M059J (cell line): ENCODE measurements at regions not wholly inside any gene's neighbourhood (a gene's known extent, or its start where the extent isn't known, plus 50 kb on each side); places are given as distances from the start of the nearest gene placed in this dataset.
"Not testable (repeated sequence)": the region's sequence is repeated elsewhere in the genome, so short reads cannot be mapped to it uniquely, and the experiment has no call there.

ENCODE experiments used
- DNase-seq: peaks from one replicate; pipeline ENCODE4 v3.0.0-alpha.2; 2012; ENCODE audit warnings: low read depth

DNA sequence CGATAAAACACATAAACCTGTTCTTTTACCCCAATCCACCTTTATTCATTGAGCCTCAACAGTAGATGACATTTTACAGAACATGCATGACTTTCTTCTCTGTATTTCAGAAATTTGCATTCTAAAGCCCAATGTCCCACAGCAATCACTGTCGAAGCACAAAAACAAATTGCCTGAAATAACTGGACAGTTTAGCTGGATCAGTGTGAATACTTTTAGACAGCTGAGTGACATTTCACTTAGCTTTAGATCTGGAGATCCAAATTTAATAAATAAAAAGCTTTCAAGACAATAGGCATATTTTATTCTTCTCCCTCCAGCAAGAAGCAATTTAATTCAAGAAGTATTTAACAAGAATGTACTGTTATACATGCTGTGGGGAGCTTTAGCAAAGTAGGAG is 109.1 kb upstream of the FSCB start:
- no peak for DNase-seq

- DNase-seq = no peak
These were observed 106.1 kb upstream of the FSCB start for GRCh38 chr14:44613061-44613712.

GRCh38 chr14:44612002-44612401 is 104.9 kb upstream of the FSCB start:
- no peak for DNase-seq

GRCh38 chr14:44609876-44610510 is 102.9 kb upstream of the FSCB start:
- no peak for DNase-seq

DNA sequence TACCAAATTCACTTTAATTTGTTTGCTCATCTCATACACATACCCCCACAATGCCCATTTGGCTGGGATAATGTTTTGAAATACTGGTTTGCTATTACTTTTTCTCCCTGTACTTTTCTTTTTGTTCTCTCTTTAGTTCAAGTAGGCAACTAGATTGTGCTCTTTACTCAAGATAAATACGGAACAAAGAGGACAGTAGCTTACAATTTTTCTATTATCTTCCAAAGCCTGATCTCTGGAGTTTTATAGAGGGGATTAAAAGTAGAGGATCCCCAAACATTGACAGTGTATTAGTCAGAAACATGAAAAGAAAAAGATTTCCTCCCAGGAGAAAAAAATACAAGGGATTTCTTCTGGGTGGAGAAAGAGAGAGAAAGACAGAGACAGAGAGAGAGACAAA is 102.1 kb upstream of the FSCB start:
- DNase-seq = no peak

- DNase-seq = no peak
These were observed 100.6 kb upstream of the FSCB start for GRCh38 chr14:44607701-44608100.

DNA sequence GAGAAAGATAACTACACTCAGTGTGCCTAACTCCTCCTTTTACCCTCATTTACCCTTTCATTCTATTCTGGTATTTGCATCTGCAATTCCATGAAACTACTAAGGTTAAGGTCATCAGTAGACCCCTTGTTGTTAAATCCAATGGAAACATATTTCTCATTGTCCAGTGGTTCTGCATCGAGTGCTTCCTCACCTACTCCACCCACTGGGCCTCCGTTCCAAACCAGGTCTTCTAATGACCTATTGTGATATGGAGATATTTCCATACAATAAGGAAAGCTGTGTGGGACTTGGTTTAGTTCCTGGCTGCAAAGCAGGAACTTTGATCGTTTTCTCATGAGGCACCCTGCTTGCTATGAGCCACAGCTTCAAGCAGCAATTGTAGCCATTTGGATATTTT is 99.5 kb upstream of the FSCB start:
- no peak for DNase-seq

DNA sequence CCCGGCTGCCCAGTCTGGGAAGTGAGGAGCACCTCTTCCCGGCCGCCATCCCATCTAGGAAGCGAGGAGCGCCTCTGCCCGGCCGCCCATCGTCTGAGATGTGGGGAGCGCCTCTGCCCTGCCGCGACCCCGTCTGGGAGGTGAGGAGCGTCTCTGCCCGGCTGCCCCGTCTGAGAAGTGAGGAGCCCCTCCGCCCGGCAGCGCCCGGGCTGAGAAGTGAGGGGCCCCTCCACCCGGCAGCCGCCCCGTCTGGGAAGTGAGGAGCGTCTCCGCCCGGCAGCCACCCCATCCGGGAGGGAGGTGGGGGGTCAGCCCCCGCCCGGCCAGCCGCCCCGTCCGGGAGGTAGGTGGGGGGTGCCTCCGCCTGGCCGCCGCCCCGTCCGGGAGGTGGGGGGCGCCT is 94.2 kb upstream of the FSCB start:
- DNase-seq = not testable (repeated sequence)

DNA sequence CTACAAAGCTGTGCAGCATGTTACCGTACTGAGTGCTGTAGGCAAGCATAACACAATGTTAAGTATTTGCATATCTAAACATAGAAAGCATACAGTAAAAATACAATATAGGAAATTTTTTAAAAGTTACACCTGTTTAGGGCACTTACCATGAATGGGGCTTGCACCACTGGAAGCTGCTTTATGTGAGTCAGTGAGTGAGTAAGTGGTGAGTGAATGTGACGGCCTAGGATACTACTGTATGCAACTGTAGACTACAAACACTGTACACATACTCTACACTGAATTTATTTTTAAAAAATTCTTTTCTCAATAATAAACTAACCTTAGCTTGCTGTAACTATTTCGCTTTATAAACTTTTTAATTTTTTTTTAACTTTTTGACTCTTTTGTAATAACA is 82.1 kb upstream of the FSCB start:
- no peak for DNase-seq

DNA sequence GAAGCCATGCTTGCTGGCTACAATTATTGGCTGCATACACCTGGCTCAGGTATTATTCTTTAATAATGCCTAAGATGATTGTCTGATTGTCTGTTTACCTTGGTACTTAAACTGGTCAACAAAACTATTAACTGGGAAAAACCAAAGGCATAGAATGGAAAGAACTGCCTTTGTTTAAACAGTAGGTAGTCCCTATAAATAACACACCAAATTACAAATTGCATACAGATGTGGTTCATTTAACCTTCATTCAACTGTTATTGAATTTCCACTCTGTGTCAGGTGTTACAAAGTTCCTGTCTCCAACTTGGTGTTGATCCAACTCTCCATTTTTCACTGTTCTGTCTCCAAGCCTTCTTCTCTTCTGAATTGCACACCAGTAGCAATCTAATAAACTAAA is 79.8 kb upstream of the FSCB start:
- DNase-seq = no peak

DNA sequence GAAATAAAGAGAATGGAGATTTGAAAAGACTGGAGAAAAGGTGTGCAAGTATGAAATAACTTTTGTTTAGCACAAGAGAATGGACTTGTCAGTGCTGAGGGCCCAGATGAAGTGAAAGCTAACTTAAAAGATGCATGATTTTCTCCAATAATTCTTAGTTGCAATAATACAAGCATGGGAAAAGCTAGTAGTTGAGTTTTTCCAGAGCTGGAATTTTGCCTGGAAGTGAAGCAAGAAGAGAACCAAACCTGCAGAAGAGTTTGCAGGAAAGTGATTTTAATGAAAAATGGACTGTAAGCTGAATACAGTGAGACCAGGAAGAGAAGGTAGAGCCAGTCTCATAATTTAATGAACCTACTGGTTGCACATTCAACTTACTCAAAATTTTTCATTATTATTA is 69.3 kb upstream of the FSCB start:
- DNase-seq = no peak

DNA sequence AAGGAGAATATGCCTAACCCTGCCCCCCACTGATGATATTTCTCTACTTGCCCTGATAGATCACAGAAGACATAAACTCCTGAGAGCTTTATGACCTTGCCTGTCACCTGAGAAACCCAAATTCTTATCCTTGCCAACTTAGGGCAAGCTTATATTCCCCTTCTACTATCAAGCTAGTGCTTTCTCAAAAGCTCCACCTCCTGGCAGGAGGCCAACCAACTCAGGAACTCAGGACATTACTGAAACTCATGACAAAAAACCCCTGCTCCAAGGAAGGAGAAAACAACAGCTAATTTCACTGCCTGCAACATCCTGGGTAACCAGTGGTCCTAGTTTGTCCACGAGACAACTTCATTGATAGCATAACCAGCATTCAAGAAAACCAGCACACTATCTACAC is 60.9 kb upstream of the FSCB start:
- DNase-seq = no peak

DNA sequence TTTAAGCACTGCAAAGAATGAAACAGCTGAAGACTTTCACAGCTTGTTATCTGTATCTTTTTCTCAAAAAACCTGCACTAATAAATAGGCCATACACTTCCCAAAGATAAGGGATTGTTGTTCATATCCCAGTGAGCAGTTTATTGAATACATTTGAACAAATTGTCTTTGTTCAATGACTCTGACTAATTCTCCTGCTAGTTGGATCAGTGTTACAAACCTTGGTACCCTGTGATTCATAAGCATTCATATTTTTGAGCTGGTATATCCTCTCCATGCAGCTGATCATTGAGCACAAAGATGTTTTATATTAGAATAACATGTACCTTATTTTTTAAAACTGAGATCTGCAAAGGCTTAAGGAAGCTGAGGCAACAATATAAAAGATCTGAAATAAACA is 58.9 kb upstream of the FSCB start:
- DNase-seq = no peak

GRCh38 chr14:44564908-44565307 is 57.8 kb upstream of the FSCB start:
- no peak for DNase-seq
